ENCODE measurements at regions not wholly inside any gene's neighbourhood (a gene's known extent, or its start where the extent isn't known, plus 50 kb on each side); places are given as distances from the start of the nearest gene placed in this dataset.

DNA sequence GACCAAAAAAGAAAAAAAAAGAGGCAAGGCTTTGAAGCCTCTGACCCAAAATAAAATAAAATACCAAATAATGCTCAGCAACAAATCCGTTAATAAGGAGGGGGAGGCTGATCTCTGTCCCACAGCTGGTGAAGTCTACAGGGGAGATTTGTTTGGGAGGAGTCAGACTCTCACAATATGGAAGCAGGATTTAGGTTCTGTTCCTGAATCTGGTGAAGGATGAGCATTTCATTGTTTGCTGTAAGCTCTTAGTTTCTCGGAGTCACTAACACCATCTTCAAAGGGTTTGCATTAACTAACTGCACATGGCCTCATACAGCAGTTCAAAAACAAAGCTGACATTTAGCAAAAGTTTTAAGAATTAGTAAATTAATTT, 339.4 kb upstream of the TNP1 start:
- TF ChIP-seq POLR2A (IDR thresholded peaks at IDR 0.05) = no peak
- no peak for TF ChIP-seq EP300 (IDR thresholded peaks at IDR 0.05)
- TF ChIP-seq, protein P1, sequence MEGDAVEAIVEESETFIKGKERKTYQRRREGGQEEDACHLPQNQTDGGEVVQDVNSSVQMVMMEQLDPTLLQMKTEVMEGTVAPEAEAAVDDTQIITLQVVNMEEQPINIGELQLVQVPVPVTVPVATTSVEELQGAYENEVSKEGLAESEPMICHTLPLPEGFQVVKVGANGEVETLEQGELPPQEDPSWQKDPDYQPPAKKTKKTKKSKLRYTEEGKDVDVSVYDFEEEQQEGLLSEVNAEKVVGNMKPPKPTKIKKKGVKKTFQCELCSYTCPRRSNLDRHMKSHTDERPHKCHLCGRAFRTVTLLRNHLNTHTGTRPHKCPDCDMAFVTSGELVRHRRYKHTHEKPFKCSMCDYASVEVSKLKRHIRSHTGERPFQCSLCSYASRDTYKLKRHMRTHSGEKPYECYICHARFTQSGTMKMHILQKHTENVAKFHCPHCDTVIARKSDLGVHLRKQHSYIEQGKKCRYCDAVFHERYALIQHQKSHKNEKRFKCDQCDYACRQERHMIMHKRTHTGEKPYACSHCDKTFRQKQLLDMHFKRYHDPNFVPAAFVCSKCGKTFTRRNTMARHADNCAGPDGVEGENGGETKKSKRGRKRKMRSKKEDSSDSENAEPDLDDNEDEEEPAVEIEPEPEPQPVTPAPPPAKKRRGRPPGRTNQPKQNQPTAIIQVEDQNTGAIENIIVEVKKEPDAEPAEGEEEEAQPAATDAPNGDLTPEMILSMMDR (IDR thresholded peaks at IDR 0.05) = no peak
- no peak for TF ChIP-seq POLR2AphosphoS5 (IDR thresholded peaks at IDR 0.05)
